Fibroblast of upper back skin (primary cell): ENCODE measurements at regions not wholly inside any gene's neighbourhood (a gene's known extent, or its start where the extent isn't known, plus 50 kb on each side); places are given as distances from the start of the nearest gene placed in this dataset.
"Not testable (repeated sequence)": the region's sequence is repeated elsewhere in the genome, so short reads cannot be mapped to it uniquely, and the experiment has no call there.

Source experiments
- DNase-seq: peaks from one replicate; pipeline ENCODE4 v3.0.0-alpha.2; 2013

- no peak for DNase-seq
Observed at GRCh38 chr13:82477436-82477835, 1404.8 kb downstream of the SLITRK1 start.

GRCh38 chr13:82467626-82468025 lies 1414.6 kb downstream of the SLITRK1 start:
- no peak for DNase-seq

GRCh38 chr13:82459575-82459974 lies 1422.7 kb downstream of the SLITRK1 start:
- DNase-seq, result not testable (repeated sequence)

- no peak for DNase-seq
Observed at GRCh38 chr13:82458169-82458568, 1424.1 kb downstream of the SLITRK1 start.

GRCh38 chr13:82457548-82457947 lies 1424.7 kb downstream of the SLITRK1 start:
- not testable (repeated sequence) for DNase-seq

GRCh38 chr13:82447416-82448077 lies 1434.7 kb downstream of the SLITRK1 start:
- DNase-seq, result no peak

- DNase-seq, result no peak
Observed at GRCh38 chr13:82439159-82439904, 1442.9 kb downstream of the SLITRK1 start.

GRCh38 chr13:82438320-82438719 lies 1444.0 kb downstream of the SLITRK1 start:
- no peak for DNase-seq

GRCh38 chr13:82436099-82436585 lies 1446.1 kb downstream of the SLITRK1 start:
- no peak for DNase-seq

- DNase-seq, result no peak
Observed at GRCh38 chr13:82432949-82433348, 1449.3 kb downstream of the SLITRK1 start.

- DNase-seq, result no peak
Observed at GRCh38 chr13:82412749-82413148, 1469.5 kb downstream of the SLITRK1 start.

GRCh38 chr13:82407321-82407720 lies 1475.0 kb downstream of the SLITRK1 start:
- no peak for DNase-seq

GRCh38 chr13:82374719-82375118 lies 1507.6 kb downstream of the SLITRK1 start:
- no peak for DNase-seq

- DNase-seq, result peak; percentile 7
Observed at GRCh38 chr13:82370316-82370715, 1512.0 kb downstream of the SLITRK1 start.

GRCh38 chr13:82364525-82364924 lies 1517.7 kb downstream of the SLITRK1 start:
- DNase-seq, result no peak

- peak; percentile 16 for DNase-seq
Observed at GRCh38 chr13:82358284-82358683, 1524.0 kb downstream of the SLITRK1 start.

GRCh38 chr13:82356667-82357410 lies 1525.4 kb downstream of the SLITRK1 start:
- DNase-seq, result peak; percentile 2

GRCh38 chr13:82344867-82345266 lies 1537.4 kb downstream of the SLITRK1 start:
- DNase-seq, result no peak

- DNase-seq, result no peak
Observed at GRCh38 chr13:82341116-82341515, 1541.2 kb downstream of the SLITRK1 start.

- DNase-seq, result peak; percentile 2
Observed at GRCh38 chr13:82330499-82330898, 1551.8 kb downstream of the SLITRK1 start.

- no peak for DNase-seq
Observed at GRCh38 chr13:82323101-82323500, 1559.2 kb downstream of the SLITRK1 start.

GRCh38 chr13:82305588-82305987 lies 1576.7 kb downstream of the SLITRK1 start:
- no peak for DNase-seq

GRCh38 chr13:82298106-82298505 lies 1584.2 kb downstream of the SLITRK1 start:
- no peak for DNase-seq

GRCh38 chr13:82294226-82294625 lies 1588.0 kb downstream of the SLITRK1 start:
- no peak for DNase-seq
